Retinal pigment epithelial cell (primary cell): ENCODE measurements at regions not wholly inside any gene's neighbourhood (a gene's known extent, or its start where the extent isn't known, plus 50 kb on each side); places are given as distances from the start of the nearest gene placed in this dataset.

Experiments
- DNase-seq: peaks from one replicate; pipeline ENCODE4 v3.0.0-alpha.2; 2010; ENCODE audit warnings: low read depth
- H3K4me3 ChIP-seq: 2 replicates; pipeline ENCODE4 v1.5.1; 2011; ENCODE audit warnings: mild to moderate bottlenecking, low read length, control low read depth, moderate library complexity
- TF ChIP-seq, protein P1 (sequence below): conservative IDR thresholded peaks from 2 replicates; pipeline ENCODE4 v1.5.1; 2011; ENCODE audit warnings: low read depth, low read length, control low read depth, inconsistent platforms

DNA sequence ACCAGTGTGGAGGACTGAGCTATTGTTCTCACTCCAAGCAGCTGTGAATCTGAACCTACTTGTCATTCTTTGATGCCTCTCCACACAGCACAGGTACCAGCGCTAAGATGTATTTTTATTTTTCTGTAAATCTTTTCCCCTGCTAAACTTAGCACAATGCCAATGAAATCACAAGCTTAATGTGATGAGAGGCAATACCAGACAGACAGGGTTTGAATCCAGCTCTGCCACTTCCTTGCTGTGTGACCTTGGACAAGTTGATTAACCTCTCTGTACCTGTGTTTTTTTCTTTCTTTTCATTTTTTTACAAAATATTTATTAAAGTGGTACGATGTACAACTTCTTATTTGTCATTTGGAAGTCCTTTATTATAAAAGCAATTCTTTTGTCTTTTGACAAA lies 757.6 kb downstream of the MED13L start:
- no peak overlapping the region for H3K4me3 ChIP-seq
- TF ChIP-seq, protein P1, sequence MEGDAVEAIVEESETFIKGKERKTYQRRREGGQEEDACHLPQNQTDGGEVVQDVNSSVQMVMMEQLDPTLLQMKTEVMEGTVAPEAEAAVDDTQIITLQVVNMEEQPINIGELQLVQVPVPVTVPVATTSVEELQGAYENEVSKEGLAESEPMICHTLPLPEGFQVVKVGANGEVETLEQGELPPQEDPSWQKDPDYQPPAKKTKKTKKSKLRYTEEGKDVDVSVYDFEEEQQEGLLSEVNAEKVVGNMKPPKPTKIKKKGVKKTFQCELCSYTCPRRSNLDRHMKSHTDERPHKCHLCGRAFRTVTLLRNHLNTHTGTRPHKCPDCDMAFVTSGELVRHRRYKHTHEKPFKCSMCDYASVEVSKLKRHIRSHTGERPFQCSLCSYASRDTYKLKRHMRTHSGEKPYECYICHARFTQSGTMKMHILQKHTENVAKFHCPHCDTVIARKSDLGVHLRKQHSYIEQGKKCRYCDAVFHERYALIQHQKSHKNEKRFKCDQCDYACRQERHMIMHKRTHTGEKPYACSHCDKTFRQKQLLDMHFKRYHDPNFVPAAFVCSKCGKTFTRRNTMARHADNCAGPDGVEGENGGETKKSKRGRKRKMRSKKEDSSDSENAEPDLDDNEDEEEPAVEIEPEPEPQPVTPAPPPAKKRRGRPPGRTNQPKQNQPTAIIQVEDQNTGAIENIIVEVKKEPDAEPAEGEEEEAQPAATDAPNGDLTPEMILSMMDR: no peak
- DNase-seq: no peak

DNA sequence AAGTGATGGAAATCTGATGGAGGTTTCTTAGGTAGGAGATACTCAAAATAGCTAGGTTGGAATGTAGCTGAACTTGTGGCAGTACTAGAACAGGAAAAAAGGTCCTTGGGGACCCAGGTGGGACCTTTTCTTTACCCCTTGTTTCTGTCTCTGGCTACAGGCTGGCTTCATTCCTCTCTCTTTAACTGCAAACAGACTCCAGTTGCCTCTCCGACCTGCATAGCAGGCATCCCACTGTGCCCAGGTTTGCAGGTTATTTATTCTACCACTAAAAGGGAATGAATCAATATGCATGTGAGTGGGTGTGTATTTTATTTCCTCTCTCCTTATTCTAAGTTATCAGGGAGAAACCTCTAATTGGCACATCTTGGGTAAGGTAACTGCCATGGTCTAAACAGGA lies 758.1 kb downstream of the MED13L start:
- TF ChIP-seq, protein P1: no peak
- H3K4me3 ChIP-seq: no peak overlapping the region
- DNase-seq: no peak

DNA sequence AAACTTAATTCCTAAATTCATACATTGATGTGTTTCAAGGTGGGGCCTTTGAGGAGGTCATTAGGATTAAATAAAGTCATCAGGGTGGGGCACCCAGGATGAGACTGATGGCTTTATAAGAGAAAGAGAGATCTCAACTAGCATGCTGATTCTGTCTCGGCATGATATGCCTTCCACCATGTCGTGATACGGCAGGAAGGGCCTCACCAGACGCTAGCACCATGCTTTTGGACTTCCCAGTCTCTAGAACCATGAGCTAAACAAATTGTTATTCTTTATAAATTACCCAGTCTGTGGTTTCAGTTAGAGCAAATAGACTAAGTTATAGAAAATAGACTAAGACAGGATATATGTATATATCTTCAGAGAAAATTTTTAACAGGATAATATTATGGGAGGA lies 759.6 kb downstream of the MED13L start:
- TF ChIP-seq, protein P1: no peak
- no peak overlapping the region for H3K4me3 ChIP-seq
- DNase-seq: no peak

DNA sequence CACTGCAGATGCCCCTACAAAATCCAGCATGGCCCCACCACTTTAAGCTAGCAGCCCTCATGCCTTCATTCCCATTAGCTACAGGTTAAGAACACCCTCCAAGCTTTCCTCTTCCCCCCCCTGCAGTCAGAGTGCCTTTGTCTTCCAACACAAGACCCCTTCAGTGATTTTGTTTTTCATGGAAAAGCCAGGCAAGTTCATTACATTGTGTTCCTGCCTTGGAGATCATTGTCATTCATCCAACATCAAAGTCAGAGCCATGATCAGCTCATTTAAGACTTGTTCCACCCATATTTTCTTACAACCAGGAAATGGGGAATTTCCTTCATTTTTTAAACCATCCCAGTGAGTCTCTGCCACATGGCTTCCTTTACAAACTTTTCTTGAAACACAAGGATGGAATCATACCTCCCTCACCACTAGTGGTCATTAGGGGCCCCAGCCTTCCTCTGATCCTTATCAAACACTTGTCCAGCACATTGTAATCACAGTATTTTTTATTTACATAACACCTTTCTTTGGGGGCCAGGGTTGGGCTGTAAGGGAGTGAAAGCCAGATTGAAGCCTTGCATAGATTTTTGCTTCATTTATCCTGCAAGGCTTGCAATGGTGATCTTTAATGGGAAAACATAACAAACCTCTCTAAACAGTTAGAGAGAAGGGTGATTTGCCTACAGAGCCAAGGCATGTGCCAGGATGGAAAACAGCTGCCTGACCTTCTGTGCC lies 765.3 kb downstream of the MED13L start:
- no peak overlapping the region for H3K4me3 ChIP-seq
- TF ChIP-seq, protein P1: no peak
- DNase-seq: no peak

DNA sequence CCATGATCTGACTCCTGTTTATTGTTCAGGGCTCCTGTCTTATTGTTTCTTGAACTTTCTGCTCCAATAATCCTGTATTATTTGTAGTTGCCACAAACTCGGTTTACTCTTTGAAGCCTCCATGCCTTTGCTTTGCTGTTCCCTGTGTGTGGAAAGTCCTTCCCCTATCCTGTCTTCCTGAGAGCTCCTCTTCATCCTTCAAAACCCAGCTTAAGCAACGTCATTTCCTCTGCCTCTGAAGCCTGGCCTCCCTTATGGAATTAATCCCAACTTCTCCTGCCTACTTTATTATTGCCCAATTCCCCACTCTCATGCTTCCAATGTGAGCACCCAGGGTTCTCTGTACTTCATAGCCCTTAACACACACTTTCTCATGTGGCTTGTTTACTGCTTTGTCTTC lies 766.2 kb downstream of the MED13L start:
- no peak for DNase-seq
- TF ChIP-seq, protein P1: no peak
- H3K4me3 ChIP-seq: no peak overlapping the region

DNA sequence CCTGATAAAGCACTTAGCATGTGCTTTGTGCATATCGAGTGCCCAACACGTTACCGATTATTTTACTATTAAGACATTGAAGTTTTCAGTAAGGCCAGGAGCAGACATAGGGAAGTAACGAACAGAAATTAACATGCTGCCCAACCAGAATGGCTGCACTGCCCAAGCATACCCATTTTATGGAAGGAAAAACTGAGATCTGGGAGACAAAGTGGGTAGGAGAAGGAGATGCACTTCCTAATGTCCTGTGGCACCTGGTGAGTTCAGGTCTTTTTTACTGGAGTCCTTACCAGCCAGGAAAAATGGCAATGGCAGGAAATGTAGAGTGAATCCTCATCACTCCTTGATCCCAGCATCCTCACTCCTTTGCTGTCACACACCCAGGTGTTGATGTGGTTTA lies 768.5 kb downstream of the MED13L start:
- no peak overlapping the region for H3K4me3 ChIP-seq
- no peak for DNase-seq
- TF ChIP-seq, protein P1: no peak

DNA sequence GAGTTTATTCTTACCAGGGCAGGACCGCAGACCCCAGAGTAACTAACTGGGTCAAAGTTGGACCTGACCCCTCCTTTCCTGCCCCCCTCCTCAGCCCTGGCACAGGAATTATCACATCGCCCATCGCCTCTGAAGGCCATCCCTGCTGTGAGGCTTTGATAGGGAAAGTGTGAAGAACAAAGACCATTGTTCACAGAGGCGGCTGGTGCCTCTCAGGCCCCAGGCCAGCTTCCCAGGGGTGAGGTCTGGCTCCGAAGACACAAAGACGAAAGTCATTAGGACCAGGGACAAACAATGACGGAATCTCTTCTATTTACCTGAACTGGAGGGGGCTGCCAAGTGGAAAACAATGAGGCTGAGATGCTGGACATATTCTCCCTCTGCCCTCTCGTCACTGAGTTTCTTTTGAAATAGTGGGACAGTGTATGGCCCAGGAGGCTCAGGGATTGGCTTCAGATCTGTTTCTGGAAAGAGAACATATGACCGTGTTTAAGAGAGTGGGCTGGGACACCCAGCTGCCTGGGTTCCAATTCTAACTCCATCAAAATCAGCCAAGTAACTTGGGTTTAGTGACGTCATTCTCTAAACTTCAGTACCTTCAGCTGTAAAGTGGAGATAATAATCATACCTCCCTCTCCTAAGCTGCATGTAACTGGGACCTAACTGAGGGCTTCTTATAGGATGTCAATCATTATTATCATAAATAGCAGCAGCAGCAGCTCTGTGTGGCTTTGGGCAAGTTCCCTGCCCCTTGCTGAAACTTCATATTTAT lies 769.4 kb downstream of the MED13L start:
- TF ChIP-seq, protein P1: no peak
- H3K4me3 ChIP-seq: no peak overlapping the region
- no peak for DNase-seq
